ENCODE measurements at regions not wholly inside any gene's neighbourhood (a gene's known extent, or its start where the extent isn't known, plus 50 kb on each side); places are given as distances from the start of the nearest gene placed in this dataset.
"Not testable (repeated sequence)": the region's sequence is repeated elsewhere in the genome, so short reads cannot be mapped to it uniquely, and the experiment has no call there.

- POLR2A ChIA-PET: no interaction called here
- DNase-seq (ENCODE audit: extremely low spot score): no peak
- TF ChIP-seq CTBP1 (IDR thresholded peaks at IDR 0.05; ENCODE audit: borderline replicate concordance): no peak
- TF ChIP-seq FOXK2 (IDR thresholded peaks at IDR 0.05): no peak
- TF ChIP-seq FOXA1 (IDR thresholded peaks at IDR 0.05): no peak
- no peak for TF ChIP-seq FOXM1 (IDR thresholded peaks at IDR 0.05; ENCODE audit: borderline replicate concordance)
- no peak for TF ChIP-seq LEF1 (IDR thresholded peaks at IDR 0.05; ENCODE audit: borderline replicate concordance)
- no peak for TF ChIP-seq TARDBP (IDR thresholded peaks at IDR 0.05)
- no peak for TF ChIP-seq NFRKB (IDR thresholded peaks at IDR 0.05)
- no peak for TF ChIP-seq ZNF384 (IDR thresholded peaks at IDR 0.05)
- no peak for TF ChIP-seq SP1 (IDR thresholded peaks at IDR 0.05)
- no peak for TF ChIP-seq ARNT (IDR thresholded peaks at IDR 0.05)
- TF ChIP-seq ELF4 (IDR thresholded peaks at IDR 0.05): no peak
- TF ChIP-seq SUZ12 (IDR thresholded peaks at IDR 0.05): no peak
- TF ChIP-seq BHLHE40 (IDR thresholded peaks at IDR 0.05; ENCODE audit: borderline replicate concordance): no peak
- TF ChIP-seq L3MBTL2 (conservative IDR thresholded peaks at IDR 0.05): no peak
- CTCF ChIA-PET: no interaction called here
Observed at GRCh38 chrX:128436397-128437103, 384.3 kb upstream of the ACTRT1 start.

GRCh38 chrX:128425546-128425945, 373.3 kb upstream of the ACTRT1 start:
- no peak for DNase-seq (ENCODE audit: extremely low spot score)
- ChIA-PET POLR2A (no interaction called here), CTCF (no interaction called here)
- TF ChIP-seq HDGF (IDR thresholded peaks at IDR 0.05; ENCODE audit: borderline replicate concordance) (no peak), ZNF384 (IDR thresholded peaks at IDR 0.05) (no peak), NFRKB (IDR thresholded peaks at IDR 0.05) (no peak), SUZ12 (IDR thresholded peaks at IDR 0.05) (no peak), FOXA1 (IDR thresholded peaks at IDR 0.05) (no peak), CTBP1 (IDR thresholded peaks at IDR 0.05; ENCODE audit: borderline replicate concordance) (no peak), ELF4 (IDR thresholded peaks at IDR 0.05) (no peak), SP1 (IDR thresholded peaks at IDR 0.05) (no peak), ARNT (IDR thresholded peaks at IDR 0.05) (no peak), FOXM1 (IDR thresholded peaks at IDR 0.05; ENCODE audit: borderline replicate concordance) (no peak), FOXK2 (IDR thresholded peaks at IDR 0.05) (no peak), LEF1 (IDR thresholded peaks at IDR 0.05; ENCODE audit: borderline replicate concordance) (no peak), L3MBTL2 (conservative IDR thresholded peaks at IDR 0.05) (no peak), BHLHE40 (IDR thresholded peaks at IDR 0.05; ENCODE audit: borderline replicate concordance) (no peak), TARDBP (IDR thresholded peaks at IDR 0.05) (no peak)
- TF ChIP-seq, protein P1, sequence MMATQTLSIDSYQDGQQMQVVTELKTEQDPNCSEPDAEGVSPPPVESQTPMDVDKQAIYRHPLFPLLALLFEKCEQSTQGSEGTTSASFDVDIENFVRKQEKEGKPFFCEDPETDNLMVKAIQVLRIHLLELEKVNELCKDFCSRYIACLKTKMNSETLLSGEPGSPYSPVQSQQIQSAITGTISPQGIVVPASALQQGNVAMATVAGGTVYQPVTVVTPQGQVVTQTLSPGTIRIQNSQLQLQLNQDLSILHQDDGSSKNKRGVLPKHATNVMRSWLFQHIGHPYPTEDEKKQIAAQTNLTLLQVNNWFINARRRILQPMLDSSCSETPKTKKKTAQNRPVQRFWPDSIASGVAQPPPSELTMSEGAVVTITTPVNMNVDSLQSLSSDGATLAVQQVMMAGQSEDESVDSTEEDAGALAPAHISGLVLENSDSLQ (IDR thresholded peaks at IDR 0.05): no peak

GRCh38 chrX:128408842-128409241, 356.6 kb upstream of the ACTRT1 start:
- CTCF ChIA-PET: no interaction called here
- POLR2A ChIA-PET: no interaction called here
- TF ChIP-seq, protein P1 (IDR thresholded peaks at IDR 0.05): no peak
- no peak for TF ChIP-seq CTBP1 (IDR thresholded peaks at IDR 0.05; ENCODE audit: borderline replicate concordance)
- TF ChIP-seq FOXA1 (IDR thresholded peaks at IDR 0.05): no peak
- TF ChIP-seq TARDBP (IDR thresholded peaks at IDR 0.05): no peak
- no peak for TF ChIP-seq L3MBTL2 (conservative IDR thresholded peaks at IDR 0.05)
- TF ChIP-seq ELF4 (IDR thresholded peaks at IDR 0.05): no peak
- TF ChIP-seq ZNF384 (IDR thresholded peaks at IDR 0.05): no peak
- TF ChIP-seq FOXM1 (IDR thresholded peaks at IDR 0.05; ENCODE audit: borderline replicate concordance): no peak
- no peak for TF ChIP-seq ARNT (IDR thresholded peaks at IDR 0.05)
- TF ChIP-seq FOXK2 (IDR thresholded peaks at IDR 0.05): no peak
- no peak for TF ChIP-seq SUZ12 (IDR thresholded peaks at IDR 0.05)
- TF ChIP-seq HDGF (IDR thresholded peaks at IDR 0.05; ENCODE audit: borderline replicate concordance): no peak
- TF ChIP-seq NFRKB (IDR thresholded peaks at IDR 0.05): no peak
- TF ChIP-seq SP1 (IDR thresholded peaks at IDR 0.05): no peak
- no peak for TF ChIP-seq BHLHE40 (IDR thresholded peaks at IDR 0.05; ENCODE audit: borderline replicate concordance)
- no peak for TF ChIP-seq LEF1 (IDR thresholded peaks at IDR 0.05; ENCODE audit: borderline replicate concordance)
- DNase-seq (ENCODE audit: extremely low spot score): no peak

DNA sequence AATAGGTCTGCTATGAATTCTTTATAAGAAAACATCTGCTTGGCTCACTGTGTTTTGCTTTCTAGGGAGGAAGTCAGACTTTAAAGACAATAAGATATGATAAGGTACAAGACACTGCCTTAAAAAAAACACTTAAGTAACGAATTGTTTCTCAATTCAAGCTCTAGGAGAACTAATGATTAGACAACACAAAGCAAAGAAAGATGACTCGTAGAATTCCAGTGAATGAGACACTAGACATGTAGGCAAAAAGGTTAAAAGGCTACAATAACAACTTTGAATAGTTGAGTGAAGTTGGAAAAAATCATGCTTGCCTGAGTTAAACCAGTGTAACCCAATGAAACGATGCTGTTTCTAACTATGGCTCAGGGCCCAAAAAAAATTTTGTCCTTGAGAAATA, 344.4 kb upstream of the ACTRT1 start:
- CTCF ChIA-PET: no interaction called here
- DNase-seq (ENCODE audit: extremely low spot score): no peak
- POLR2A ChIA-PET: no interaction called here
- no peak for TF ChIP-seq BHLHE40 (IDR thresholded peaks at IDR 0.05; ENCODE audit: borderline replicate concordance)
- TF ChIP-seq L3MBTL2 (conservative IDR thresholded peaks at IDR 0.05): no peak
- TF ChIP-seq FOXK2 (IDR thresholded peaks at IDR 0.05): no peak
- no peak for TF ChIP-seq TARDBP (IDR thresholded peaks at IDR 0.05)
- no peak for TF ChIP-seq FOXM1 (IDR thresholded peaks at IDR 0.05; ENCODE audit: borderline replicate concordance)
- no peak for TF ChIP-seq SP1 (IDR thresholded peaks at IDR 0.05)
- TF ChIP-seq, protein P1 (IDR thresholded peaks at IDR 0.05): no peak
- TF ChIP-seq ELF4 (IDR thresholded peaks at IDR 0.05): no peak
- no peak for TF ChIP-seq FOXA1 (IDR thresholded peaks at IDR 0.05)
- no peak for TF ChIP-seq ZNF384 (IDR thresholded peaks at IDR 0.05)
- TF ChIP-seq CTBP1 (IDR thresholded peaks at IDR 0.05; ENCODE audit: borderline replicate concordance): no peak
- no peak for TF ChIP-seq LEF1 (IDR thresholded peaks at IDR 0.05; ENCODE audit: borderline replicate concordance)
- no peak for TF ChIP-seq ARNT (IDR thresholded peaks at IDR 0.05)
- no peak for TF ChIP-seq HDGF (IDR thresholded peaks at IDR 0.05; ENCODE audit: borderline replicate concordance)
- no peak for TF ChIP-seq SUZ12 (IDR thresholded peaks at IDR 0.05)

- DNase-seq (ENCODE audit: extremely low spot score); POLR2A ChIA-PET; CTCF ChIA-PET: not testable (repeated sequence)
Observed at GRCh38 chrX:128383846-128384245, 331.6 kb upstream of the ACTRT1 start.

DNA sequence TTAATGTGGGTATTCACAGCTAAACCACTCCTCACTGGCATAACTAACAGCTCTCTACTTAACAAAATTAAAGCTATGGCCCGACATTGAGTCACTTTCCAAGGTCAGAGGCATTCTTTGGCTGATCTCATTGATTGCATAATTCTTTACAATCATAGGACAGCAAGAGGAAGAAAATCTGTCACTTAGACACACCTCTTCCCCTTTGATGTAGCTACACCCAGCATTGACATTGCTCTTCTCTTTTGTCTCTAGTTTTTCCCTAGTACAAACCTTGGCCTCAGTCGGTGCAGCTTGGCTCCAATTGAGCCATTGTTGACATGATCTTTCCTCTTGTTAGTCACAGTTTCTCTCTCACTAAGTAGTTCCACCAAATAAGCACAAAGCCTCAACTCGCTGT, 313.3 kb upstream of the ACTRT1 start:
- POLR2A ChIA-PET: no interaction called here
- CTCF ChIA-PET: no interaction called here
- DNase-seq (ENCODE audit: extremely low spot score): no peak
- TF ChIP-seq CTBP1 (IDR thresholded peaks at IDR 0.05; ENCODE audit: borderline replicate concordance) (no peak), ARNT (IDR thresholded peaks at IDR 0.05) (no peak), FOXA1 (IDR thresholded peaks at IDR 0.05) (no peak), BHLHE40 (IDR thresholded peaks at IDR 0.05; ENCODE audit: borderline replicate concordance) (no peak), SP1 (IDR thresholded peaks at IDR 0.05) (no peak), HDGF (IDR thresholded peaks at IDR 0.05; ENCODE audit: borderline replicate concordance) (no peak), FOXK2 (IDR thresholded peaks at IDR 0.05) (no peak), NFRKB (IDR thresholded peaks at IDR 0.05) (no peak), FOXM1 (IDR thresholded peaks at IDR 0.05; ENCODE audit: borderline replicate concordance) (no peak), L3MBTL2 (conservative IDR thresholded peaks at IDR 0.05) (no peak), LEF1 (IDR thresholded peaks at IDR 0.05; ENCODE audit: borderline replicate concordance) (no peak), TARDBP (IDR thresholded peaks at IDR 0.05) (no peak), ZNF384 (IDR thresholded peaks at IDR 0.05) (no peak)

Data from HEK293T (cell line).